GM12875 (cell line): ENCODE measurements at regions not wholly inside any gene's neighbourhood (a gene's known extent, or its start where the extent isn't known, plus 50 kb on each side); places are given as distances from the start of the nearest gene placed in this dataset.

Experiments used
- H3K4me3 ChIP-seq: one replicate; pipeline ENCODE4 v1.5.1; 2011; ENCODE audit warnings: low read depth, low read length, control low read depth
- CTCF ChIP-seq: IDR thresholded peaks from 2 replicates; pipeline ENCODE4 v1.5.1; 2011; ENCODE audit warnings: low read depth, mild to moderate bottlenecking, control low read depth, inconsistent platforms, low read length, moderate library complexity, borderline replicate concordance; ENCODE audit not compliant: insufficient read depth

DNA sequence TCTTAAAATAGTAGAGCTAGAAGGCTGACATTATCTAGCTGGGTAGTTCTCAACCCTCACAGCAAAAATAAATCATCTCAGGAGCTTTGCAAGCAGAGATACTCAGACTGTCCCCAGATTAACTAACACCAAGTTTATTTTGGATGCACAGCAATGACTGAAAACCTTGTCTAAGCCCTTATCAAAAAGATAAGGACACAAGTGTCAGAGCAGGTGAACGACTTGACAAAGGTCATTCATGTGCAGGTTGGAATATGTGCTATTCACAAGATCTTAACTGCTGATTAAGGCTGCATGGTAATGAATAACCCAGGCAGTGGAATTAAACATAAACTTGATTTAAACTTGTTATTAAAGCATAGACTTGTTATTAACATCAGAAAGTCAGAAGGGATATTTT is 246.6 kb downstream of the BTG1 start:
- no peak for TF ChIP-seq CTCF
- H3K4me3 ChIP-seq = no peak overlapping the region

DNA sequence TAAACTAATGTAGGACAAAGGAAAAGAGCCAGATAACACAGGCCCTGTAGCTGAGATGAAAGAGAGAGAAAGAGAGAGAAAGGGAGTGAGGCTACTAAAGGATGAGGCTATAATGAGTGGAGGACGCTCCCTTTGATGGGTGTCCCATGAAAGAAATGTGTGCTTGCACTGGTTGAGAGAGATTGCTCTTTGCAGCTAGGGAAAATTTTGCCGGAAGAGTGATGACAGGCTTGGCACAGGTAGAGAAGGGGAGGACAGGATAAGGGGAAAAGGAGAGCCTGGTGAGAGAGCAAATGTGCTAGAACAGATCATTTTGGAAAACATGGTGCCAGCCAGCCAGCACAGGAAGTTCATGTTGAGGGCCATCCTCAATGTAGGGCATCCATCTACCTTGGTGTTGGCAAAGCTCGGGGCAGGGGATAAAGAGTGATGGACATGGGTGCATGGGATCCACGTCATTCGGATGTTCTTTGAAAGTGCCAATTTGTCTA is 248.6 kb downstream of the BTG1 start:
- H3K4me3 ChIP-seq = no peak overlapping the region
- TF ChIP-seq CTCF = no peak

GRCh38 chr12:91896286-91897024 is 249.2 kb downstream of the BTG1 start:
- no peak overlapping the region for H3K4me3 ChIP-seq
- TF ChIP-seq CTCF = no peak

DNA sequence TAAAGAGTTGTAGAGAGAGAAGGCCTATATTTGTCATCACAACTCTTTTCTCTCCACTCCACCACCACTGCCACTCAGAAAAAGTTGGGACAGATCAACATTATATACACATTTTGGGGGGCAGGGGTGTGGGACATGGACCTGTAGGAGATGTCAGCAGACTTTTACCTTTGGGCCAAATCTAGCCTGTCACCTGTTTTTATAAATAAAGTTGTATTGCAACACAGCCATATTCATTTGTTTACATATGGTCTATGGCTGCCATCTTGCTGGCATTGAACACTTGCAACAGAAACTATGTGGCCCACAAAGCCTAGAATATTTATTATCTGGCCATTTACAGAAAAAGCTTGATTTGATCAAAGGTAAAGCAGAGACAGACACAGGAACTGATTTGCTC is 250.7 kb downstream of the BTG1 start:
- TF ChIP-seq CTCF = no peak
- no peak overlapping the region for H3K4me3 ChIP-seq

GRCh38 chr12:91893476-91893875 is 252.2 kb downstream of the BTG1 start:
- H3K4me3 ChIP-seq = no peak overlapping the region
- no peak for TF ChIP-seq CTCF

DNA sequence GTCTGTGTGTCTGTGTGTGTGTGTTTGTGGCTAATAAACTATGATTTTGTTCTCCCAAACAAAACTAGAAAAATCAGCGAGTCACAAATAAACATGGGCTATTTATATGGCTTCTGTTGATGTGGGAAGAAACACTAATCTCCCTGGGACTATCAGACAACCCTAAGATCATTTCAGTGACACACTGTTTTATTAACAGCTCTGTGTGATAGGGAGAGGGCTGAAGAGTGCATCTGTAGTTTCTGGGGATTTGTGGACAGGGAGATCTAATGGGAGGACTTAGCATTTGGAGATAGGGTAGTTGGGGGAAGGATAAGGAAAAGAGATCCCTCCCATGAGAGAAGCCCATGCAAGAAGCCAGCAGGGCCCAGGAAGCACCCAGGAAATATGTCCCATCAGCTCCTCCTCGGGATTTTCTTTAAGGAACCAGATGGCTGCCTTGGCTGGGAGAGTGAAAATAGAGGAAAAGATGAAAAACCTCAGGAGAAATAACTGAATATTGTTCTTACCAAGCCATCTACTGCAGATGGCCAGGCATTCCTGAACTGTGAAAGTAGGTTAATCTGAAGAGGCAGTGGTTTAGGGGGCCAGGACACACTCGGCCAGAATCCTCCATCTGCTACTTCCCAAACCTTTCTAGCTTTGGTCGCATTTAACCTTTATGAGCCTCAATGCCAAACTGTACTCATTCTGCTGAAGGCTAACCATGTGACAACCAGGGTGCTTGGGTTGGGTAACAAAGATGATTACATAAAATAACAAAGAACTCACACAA is 253.4 kb downstream of the BTG1 start:
- TF ChIP-seq CTCF = no peak
- no peak overlapping the region for H3K4me3 ChIP-seq
